VCaP (cell line): ENCODE measurements at regions not wholly inside any gene's neighbourhood (a gene's known extent, or its start where the extent isn't known, plus 50 kb on each side); places are given as distances from the start of the nearest gene placed in this dataset.

Experiments used
- H3K27ac ChIP-seq: fragments of 450-650 bp; 2 replicates; pipeline ENCODE4 v1.5.1; 2017
- TF ChIP-seq, protein P1 (sequence below): fragments of 450-650 bp; conservative IDR thresholded peaks from 2 replicates; pipeline ENCODE4 v1.5.1; 2017; ENCODE audit warnings: mild to moderate bottlenecking, moderate library complexity

DNA sequence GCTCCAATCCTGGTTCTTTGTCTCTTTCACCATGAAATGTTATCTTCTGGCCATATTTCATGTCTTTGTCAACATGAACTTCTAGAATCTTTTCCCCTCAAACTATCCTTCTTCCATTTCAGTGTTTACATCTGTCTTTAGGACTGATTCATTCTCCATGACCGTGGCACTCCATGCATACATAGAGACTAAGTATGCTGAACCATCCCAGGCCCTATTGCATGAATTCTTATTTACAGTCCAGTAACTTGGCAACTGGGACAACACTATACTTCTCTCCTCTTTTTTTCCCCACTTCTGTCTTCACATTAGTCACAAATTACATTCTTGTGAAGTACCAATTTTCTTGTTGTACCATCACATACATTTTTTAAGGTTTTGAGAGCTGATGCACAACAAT is 109.8 kb upstream of the GALNT13 start:
- TF ChIP-seq, protein P1, sequence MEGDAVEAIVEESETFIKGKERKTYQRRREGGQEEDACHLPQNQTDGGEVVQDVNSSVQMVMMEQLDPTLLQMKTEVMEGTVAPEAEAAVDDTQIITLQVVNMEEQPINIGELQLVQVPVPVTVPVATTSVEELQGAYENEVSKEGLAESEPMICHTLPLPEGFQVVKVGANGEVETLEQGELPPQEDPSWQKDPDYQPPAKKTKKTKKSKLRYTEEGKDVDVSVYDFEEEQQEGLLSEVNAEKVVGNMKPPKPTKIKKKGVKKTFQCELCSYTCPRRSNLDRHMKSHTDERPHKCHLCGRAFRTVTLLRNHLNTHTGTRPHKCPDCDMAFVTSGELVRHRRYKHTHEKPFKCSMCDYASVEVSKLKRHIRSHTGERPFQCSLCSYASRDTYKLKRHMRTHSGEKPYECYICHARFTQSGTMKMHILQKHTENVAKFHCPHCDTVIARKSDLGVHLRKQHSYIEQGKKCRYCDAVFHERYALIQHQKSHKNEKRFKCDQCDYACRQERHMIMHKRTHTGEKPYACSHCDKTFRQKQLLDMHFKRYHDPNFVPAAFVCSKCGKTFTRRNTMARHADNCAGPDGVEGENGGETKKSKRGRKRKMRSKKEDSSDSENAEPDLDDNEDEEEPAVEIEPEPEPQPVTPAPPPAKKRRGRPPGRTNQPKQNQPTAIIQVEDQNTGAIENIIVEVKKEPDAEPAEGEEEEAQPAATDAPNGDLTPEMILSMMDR = no peak
- H3K27ac ChIP-seq = no peak overlapping the region

DNA sequence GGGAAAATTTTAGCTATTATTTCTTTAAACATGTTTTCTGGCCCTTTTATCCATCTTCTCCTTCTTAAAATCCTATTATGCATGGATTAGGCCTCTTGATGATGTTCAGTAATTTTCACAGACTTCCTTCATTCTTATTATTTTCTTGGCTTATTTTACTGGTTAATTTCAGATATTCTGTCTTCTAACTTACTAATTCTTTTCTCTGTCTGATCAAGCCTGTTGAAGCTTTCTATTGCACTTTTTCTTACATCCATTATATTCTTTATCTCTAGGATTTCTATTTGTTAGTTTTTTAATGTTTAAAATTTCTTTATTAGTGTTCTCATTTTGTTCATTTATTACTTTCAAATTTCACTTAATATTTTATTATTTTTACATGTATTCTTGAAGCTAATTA is 105.3 kb upstream of the GALNT13 start:
- TF ChIP-seq, protein P1 = no peak
- no peak overlapping the region for H3K27ac ChIP-seq

DNA sequence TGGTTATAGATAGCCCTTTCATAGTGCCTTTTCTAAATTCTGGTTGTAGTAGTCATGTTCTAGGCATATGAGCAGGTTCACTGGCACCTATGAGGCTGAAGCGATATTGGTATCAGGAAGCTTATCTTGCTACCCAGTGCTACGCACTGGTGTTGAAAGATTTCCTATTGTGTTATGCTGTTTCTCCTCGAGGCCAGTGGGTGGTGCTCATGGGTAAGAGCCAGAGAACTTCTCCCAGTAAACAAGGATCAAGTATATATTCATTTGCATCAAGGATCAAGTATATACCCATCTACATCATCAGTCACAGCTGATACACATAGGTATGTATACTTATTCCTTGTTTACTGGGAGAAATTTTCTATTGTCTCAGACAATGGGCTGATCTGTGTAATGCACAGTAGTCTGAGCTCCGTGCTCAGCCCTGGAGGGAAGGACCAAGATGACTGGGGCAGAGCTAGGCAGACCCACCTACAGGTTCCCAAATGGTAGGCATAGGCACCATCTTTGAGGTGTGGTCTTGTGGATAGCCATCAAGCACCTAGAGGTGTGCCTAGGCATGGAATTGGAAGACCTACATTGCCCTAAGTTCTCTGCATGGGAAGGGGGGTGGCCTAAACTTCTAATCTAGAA is 101.2 kb upstream of the GALNT13 start:
- TF ChIP-seq, protein P1 = no peak
- no peak overlapping the region for H3K27ac ChIP-seq

DNA sequence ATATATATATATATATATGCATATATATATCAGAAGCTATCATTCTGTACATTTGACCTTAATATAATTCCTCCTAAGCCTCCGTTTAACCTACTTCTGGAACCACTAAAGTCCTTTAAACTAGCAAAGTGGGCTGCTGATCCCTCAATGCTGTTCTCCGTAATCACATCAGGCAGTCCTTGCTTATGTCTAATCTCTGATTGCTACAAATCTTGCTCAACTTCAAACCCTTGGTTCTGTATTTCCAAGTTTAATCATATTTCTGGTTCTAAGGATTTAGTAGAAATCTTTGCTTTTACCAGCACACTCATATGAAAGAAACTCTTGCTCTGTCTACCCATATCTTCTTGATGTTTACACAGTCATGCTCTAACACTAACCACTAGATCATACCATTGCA is 91.5 kb upstream of the GALNT13 start:
- H3K27ac ChIP-seq = no peak overlapping the region
- TF ChIP-seq, protein P1 = no peak

DNA sequence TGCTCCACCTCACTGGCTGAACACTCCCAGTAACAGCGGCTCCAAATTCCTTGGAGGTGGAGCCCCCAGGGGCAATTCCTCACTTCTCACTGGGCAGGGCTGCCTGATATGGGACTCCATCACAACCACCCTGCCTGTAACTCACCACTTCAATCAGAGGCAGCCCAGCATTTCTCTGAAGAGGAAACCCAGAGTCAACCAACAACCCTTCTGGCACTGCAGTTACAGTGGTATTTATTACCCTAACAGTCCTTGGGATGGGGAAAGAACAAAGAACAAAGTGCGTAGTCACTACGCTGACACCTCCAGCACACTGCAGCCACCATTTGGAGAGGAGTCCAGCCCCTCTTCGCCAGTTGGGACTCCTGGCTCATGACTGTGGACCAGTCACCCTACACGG is 85.7 kb upstream of the GALNT13 start:
- no peak overlapping the region for H3K27ac ChIP-seq
- TF ChIP-seq, protein P1 = no peak

DNA sequence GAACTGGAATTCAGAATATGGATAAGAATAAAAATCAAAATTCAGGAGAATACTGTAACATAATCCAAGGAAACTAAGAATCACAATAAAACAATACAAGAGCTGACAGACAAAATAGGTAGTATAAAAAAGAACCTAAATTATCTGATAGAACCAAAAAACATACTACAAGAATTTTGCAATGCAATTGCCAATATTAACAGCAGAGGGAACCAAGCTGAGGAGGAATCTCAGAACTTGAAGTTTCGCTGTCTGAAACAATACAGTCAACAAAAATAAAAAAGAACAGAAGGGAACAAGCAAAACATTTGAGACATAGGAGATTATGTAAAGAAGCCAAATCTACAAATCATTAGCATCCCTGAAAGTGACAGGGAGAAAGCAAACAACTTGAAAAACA is 84.1 kb upstream of the GALNT13 start:
- H3K27ac ChIP-seq = no peak overlapping the region
- TF ChIP-seq, protein P1 = peak; percentile 59

DNA sequence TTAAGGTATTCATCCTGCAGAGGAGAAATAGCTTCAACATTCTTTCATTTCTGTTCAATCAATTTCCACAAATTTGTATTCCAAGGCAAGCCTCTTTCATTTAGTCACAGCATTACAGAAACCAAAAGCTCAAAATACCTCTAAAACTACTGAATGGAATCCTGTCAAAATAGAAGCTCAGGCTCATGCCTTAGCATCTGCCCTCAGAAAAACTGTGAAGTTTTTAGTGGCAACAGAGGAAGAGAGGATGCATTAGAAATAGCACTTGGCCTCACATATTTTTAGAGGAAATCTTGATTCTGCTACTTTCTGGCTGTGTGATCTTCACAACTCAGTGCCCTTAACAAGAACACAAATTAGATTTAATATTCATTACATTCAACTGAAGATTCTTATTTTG is 69.1 kb upstream of the GALNT13 start:
- TF ChIP-seq, protein P1 = no peak

More for the DNA sequence above, 69.1 kb upstream of the GALNT13 start:
- no peak overlapping the region for H3K27ac ChIP-seq
